H9 (cell line): ENCODE measurements at regions not wholly inside any gene's neighbourhood (a gene's known extent, or its start where the extent isn't known, plus 50 kb on each side); places are given as distances from the start of the nearest gene placed in this dataset.

Experiments used
- DNase-seq: peaks from one replicate; pipeline ENCODE4 v3.0.0-alpha.2; 2017
- H2AFZ ChIP-seq: one replicate; pipeline ENCODE4 v1.6.1; 2013; ENCODE audit warnings: mild to moderate bottlenecking, low read length, control low read depth, moderate library complexity
- H2AK5ac ChIP-seq: 2 replicates; pipeline ENCODE4 v1.6.1; 2013; ENCODE audit warnings: low read length, control low read depth, mixed read lengths; ENCODE audit not compliant: insufficient read length
- H2BK120ac ChIP-seq: one replicate; pipeline ENCODE4 v1.6.1; 2013; ENCODE audit warnings: low read depth, mild to moderate bottlenecking, low read length, control low read depth, inconsistent platforms; ENCODE audit not compliant: poor library complexity, severe bottlenecking
- H2BK12ac ChIP-seq: 2 replicates; pipeline ENCODE4 v1.6.1; 2013; ENCODE audit warnings: low read length, control low read depth, mixed read lengths, low read depth; ENCODE audit not compliant: insufficient read length
- H2BK15ac ChIP-seq: 2 replicates; pipeline ENCODE4 v1.6.1; 2013; ENCODE audit warnings: low read depth, low read length, control low read depth
- H2BK20ac ChIP-seq: one replicate; pipeline ENCODE4 v1.6.1; 2013; ENCODE audit warnings: low read depth, mild to moderate bottlenecking, low read length, control low read depth, inconsistent platforms; ENCODE audit not compliant: poor library complexity, severe bottlenecking
- H2BK5ac ChIP-seq: 2 replicates; pipeline ENCODE4 v1.6.1; 2013; ENCODE audit warnings: low read length, control low read depth, mixed read lengths; ENCODE audit not compliant: insufficient read length
- H3K14ac ChIP-seq: 2 replicates; pipeline ENCODE4 v1.6.1; 2013; ENCODE audit warnings: low read length, control low read depth; ENCODE audit not compliant: insufficient read depth
- H3K18ac ChIP-seq: 2 replicates; pipeline ENCODE4 v1.6.1; 2013; ENCODE audit warnings: low read depth, mild to moderate bottlenecking, mixed read lengths, low read length, control low read depth; ENCODE audit not compliant: insufficient read length
- H3K23ac ChIP-seq: 2 replicates; pipeline ENCODE4 v1.6.1; 2013; ENCODE audit warnings: low read length, control low read depth, mixed read lengths, low read depth; ENCODE audit not compliant: insufficient read length
- H3K23me2 ChIP-seq: 2 replicates; pipeline ENCODE4 v1.6.1; 2013; ENCODE audit warnings: low read depth, mild to moderate bottlenecking, mixed read lengths, low read length, control low read depth; ENCODE audit not compliant: insufficient read length, poor library complexity, severe bottlenecking
- H3K27ac ChIP-seq: 2 replicates; pipeline ENCODE4 v1.5.1; 2013; ENCODE audit warnings: low read length, control low read depth, mixed read lengths, low read depth; ENCODE audit not compliant: insufficient read length
- H3K27me3 ChIP-seq: 2 replicates; pipeline ENCODE4 v1.6.1; 2013; ENCODE audit warnings: low read length, control low read depth, inconsistent platforms; ENCODE audit not compliant: insufficient read depth
- H3K4ac ChIP-seq: 2 replicates; pipeline ENCODE4 v1.6.1; 2013; ENCODE audit warnings: low read depth, mild to moderate bottlenecking, control low read depth, inconsistent platforms, low read length, moderate library complexity
- H3K4me1 ChIP-seq: 2 replicates; pipeline ENCODE4 v1.6.1; 2013; ENCODE audit warnings: low read length, control low read depth, inconsistent platforms; ENCODE audit not compliant: insufficient read depth
- H3K4me2 ChIP-seq: 2 replicates; pipeline ENCODE4 v1.6.1; 2013; ENCODE audit warnings: low read length, control low read depth, mixed read lengths; ENCODE audit not compliant: insufficient read length, insufficient read depth
- H3K56ac ChIP-seq: 2 replicates; pipeline ENCODE4 v1.6.1; 2013; ENCODE audit warnings: low read depth, mild to moderate bottlenecking, mixed read lengths, low read length, control low read depth; ENCODE audit not compliant: insufficient read length
- H3K79me1 ChIP-seq: 2 replicates; pipeline ENCODE4 v1.6.1; 2013; ENCODE audit warnings: low read depth, mild to moderate bottlenecking, moderate library complexity, low read length, control low read depth, inconsistent platforms; ENCODE audit not compliant: insufficient read depth, poor library complexity, severe bottlenecking
- H3K79me2 ChIP-seq: 2 replicates; pipeline ENCODE4 v1.6.1; 2013; ENCODE audit warnings: low read length, control low read depth, inconsistent platforms; ENCODE audit not compliant: insufficient read depth
- H3K9ac ChIP-seq: 2 replicates; pipeline ENCODE4 v1.6.1; 2013; ENCODE audit warnings: low read length, control low read depth, mixed read lengths; ENCODE audit not compliant: insufficient read length; ENCODE audit errors: extremely low read depth
- H3K9me3 ChIP-seq: one replicate; pipeline ENCODE4 v1.6.1; 2013; ENCODE audit warnings: low read depth, low read length, inconsistent platforms; ENCODE audit not compliant: control insufficient read depth
- H3T11ph ChIP-seq: one replicate; pipeline ENCODE4 v1.6.1; 2013; ENCODE audit warnings: mild to moderate bottlenecking, low read length, control low read depth, inconsistent platforms
- H4K20me1 ChIP-seq: one replicate; pipeline ENCODE4 v1.6.1; 2013; ENCODE audit not compliant: control insufficient read depth, insufficient read length, insufficient read depth
- H4K5ac ChIP-seq: 2 replicates; pipeline ENCODE4 v1.6.1; 2013; ENCODE audit warnings: low read depth, mild to moderate bottlenecking, mixed read lengths, low read length, control low read depth; ENCODE audit not compliant: insufficient read length
- H4K8ac ChIP-seq: replicated peaks from 2 replicates; pipeline ENCODE4 v1.6.1; 2013; ENCODE audit warnings: low read length, control low read depth, mixed read lengths, low read depth; ENCODE audit not compliant: insufficient read length
- H4K91ac ChIP-seq: 2 replicates; pipeline ENCODE4 v1.6.1; 2013; ENCODE audit warnings: low read depth, mild to moderate bottlenecking, moderate library complexity, mixed read lengths, low read length, control low read depth; ENCODE audit not compliant: insufficient read length
- H3K27ac Mint-ChIP-seq, 3 experiments: 2 replicates in 2 of 3; 3 replicates in 1 of 3; pipeline ENCODE4 v1.8.0; 2020 to 2021; ENCODE audit warnings: mixed read lengths in 3 of 3, mild to moderate bottlenecking in 1 of 3, moderate library complexity in 1 of 3
- H3K27me3 Mint-ChIP-seq: 2 replicates; pipeline ENCODE4 v1.8.0; 2021; ENCODE audit warnings: low read depth, mild to moderate bottlenecking, moderate library complexity, mixed read lengths
- H3K36me3 Mint-ChIP-seq, 3 experiments: 2 replicates in 2 of 3; 3 replicates in 1 of 3; pipeline ENCODE4 v1.8.0; 2020 to 2021; ENCODE audit warnings: low read depth in 3 of 3, mixed read lengths in 3 of 3; ENCODE audit not compliant: insufficient read depth in 1 of 3
- H3K4me1 Mint-ChIP-seq, 2 experiments: 2 replicates each; pipeline ENCODE4 v1.8.0; 2020; ENCODE audit warnings: mixed read lengths in 2 of 2
- H3K4me3 Mint-ChIP-seq, 2 experiments: 2 replicates in 1 of 2; 3 replicates in 1 of 2; pipeline ENCODE4 v1.8.0; 2020 to 2021; ENCODE audit warnings: mild to moderate bottlenecking in 2 of 2, mixed read lengths in 2 of 2, moderate library complexity in 1 of 2
- H3K9me3 Mint-ChIP-seq, 2 experiments: 2 replicates in 1 of 2; 3 replicates in 1 of 2; pipeline ENCODE4 v1.8.0; 2020; ENCODE audit warnings: mild to moderate bottlenecking in 2 of 2, mixed read lengths in 2 of 2, moderate library complexity in 1 of 2
- WGBS: extraction: QIAGEN DNeasy Blood & Tissue Kit; methylation state at CpG from one replicate; pipeline ENCODE4 v1.1.7; 2013; ENCODE audit warnings: missing lambda C conversion rate, low lambda C conversion rate, mixed read lengths; ENCODE audit not compliant: insufficient read length; ENCODE audit errors: extremely low coverage; 5-methylcytosine and 5-hydroxymethylcytosine counted together
- TF ChIP-seq, protein P1 (sequence below): fragments of 200-600 bp; sonication (generic); conservative IDR thresholded peaks from 3 replicates; pipeline ENCODE4 v1.8.0; 2021; ENCODE audit warnings: antibody characterized with exemption, mild to moderate bottlenecking

DNA sequence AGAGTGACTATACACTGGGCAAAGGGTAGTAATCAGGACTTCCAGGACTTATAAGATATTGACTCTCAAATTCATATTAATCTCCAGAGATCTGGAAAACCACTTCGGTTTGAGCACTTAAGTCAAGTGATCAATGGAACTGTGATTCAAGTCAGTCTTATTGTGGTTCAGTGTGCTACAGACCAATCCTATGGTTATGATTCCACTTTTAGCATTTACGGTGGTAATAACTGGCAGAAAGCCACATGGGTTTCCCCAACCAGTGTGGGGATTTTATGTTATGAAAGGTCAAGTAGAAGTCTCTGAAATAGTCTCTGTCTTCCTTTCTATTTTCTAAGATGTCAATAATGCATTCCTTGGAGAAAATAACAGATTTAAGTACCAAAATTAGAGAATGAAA, 151.3 kb upstream of the NEGR1 start:
- Histone ChIP-seq H4K5ac (no peak overlapping the region), H2AFZ (no peak overlapping the region), H3K4me1 (no peaks in the 10 kb centered on the region), H3T11ph (no peak overlapping the region), H4K8ac (no peak overlapping the region), H2BK120ac (no peak overlapping the region), H3K79me2 (no peaks in the 10 kb centered on the region), H3K9ac (no peak overlapping the region), H2BK15ac (no peak overlapping the region), H3K27ac (no peak overlapping the region), H3K79me1 (no peaks in the 10 kb centered on the region), H2BK20ac (no peak overlapping the region), H3K23me2 (no peaks in the 10 kb centered on the region), H3K18ac (no peak overlapping the region), H4K20me1 (no peaks in the 10 kb centered on the region), H3K4me2 (no peak overlapping the region), H3K4ac (no peak overlapping the region), H3K14ac (no peak overlapping the region), H4K91ac (no peak overlapping the region), H2BK12ac (no peak overlapping the region), H3K27me3 (no peaks in the 10 kb centered on the region), H3K9me3 (no peaks in the 10 kb centered on the region), H3K56ac (no peak overlapping the region), H3K23ac (no peak overlapping the region), H2AK5ac (no peak overlapping the region), H2BK5ac (no peak overlapping the region)
- no peaks in the 10 kb centered on the region for H3K4me1 Mint-ChIP-seq
- DNase-seq: no peak
- no peaks in the 10 kb centered on the region for H3K27me3 Mint-ChIP-seq
- H3K4me3 Mint-ChIP-seq: no peak overlapping the region
- no peak overlapping the region for H3K27ac Mint-ChIP-seq
- H3K36me3 Mint-ChIP-seq: no peaks in the 10 kb centered on the region
- WGBS: no CpG with 5 or more reads among the region's 2 CpGs
- TF ChIP-seq, protein P1, sequence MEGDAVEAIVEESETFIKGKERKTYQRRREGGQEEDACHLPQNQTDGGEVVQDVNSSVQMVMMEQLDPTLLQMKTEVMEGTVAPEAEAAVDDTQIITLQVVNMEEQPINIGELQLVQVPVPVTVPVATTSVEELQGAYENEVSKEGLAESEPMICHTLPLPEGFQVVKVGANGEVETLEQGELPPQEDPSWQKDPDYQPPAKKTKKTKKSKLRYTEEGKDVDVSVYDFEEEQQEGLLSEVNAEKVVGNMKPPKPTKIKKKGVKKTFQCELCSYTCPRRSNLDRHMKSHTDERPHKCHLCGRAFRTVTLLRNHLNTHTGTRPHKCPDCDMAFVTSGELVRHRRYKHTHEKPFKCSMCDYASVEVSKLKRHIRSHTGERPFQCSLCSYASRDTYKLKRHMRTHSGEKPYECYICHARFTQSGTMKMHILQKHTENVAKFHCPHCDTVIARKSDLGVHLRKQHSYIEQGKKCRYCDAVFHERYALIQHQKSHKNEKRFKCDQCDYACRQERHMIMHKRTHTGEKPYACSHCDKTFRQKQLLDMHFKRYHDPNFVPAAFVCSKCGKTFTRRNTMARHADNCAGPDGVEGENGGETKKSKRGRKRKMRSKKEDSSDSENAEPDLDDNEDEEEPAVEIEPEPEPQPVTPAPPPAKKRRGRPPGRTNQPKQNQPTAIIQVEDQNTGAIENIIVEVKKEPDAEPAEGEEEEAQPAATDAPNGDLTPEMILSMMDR: no peak
- H3K9me3 Mint-ChIP-seq: peaks cover 0 to 4% of the 10 kb centered on the region in 2 experiments; a peak in 1 of 5 replicates
